WERI-Rb-1 (cell line): ENCODE measurements at regions not wholly inside any gene's neighbourhood (a gene's known extent, or its start where the extent isn't known, plus 50 kb on each side); places are given as distances from the start of the nearest gene placed in this dataset.

Experiments
- DNase-seq: peaks from one replicate; pipeline ENCODE4 v3.0.0-alpha.2; 2020
- H3K27ac ChIP-seq: fragments of 250-450 bp; sonication (Bioruptor Pico); 2 replicates; pipeline ENCODE4 v1.5.1; 2020; ENCODE audit warnings: mild to moderate bottlenecking, moderate library complexity
- H3K27me3 ChIP-seq: fragments of 250-450 bp; sonication (Bioruptor Pico); 2 replicates; pipeline ENCODE4 v1.5.1; 2021; ENCODE audit warnings: mild to moderate bottlenecking, low read depth, moderate library complexity; ENCODE audit not compliant: insufficient read depth, severe bottlenecking
- H3K36me3 ChIP-seq: fragments of 250-450 bp; sonication (Bioruptor Pico); 2 replicates; pipeline ENCODE4 v1.5.1; 2020; ENCODE audit warnings: mild to moderate bottlenecking, moderate library complexity
- H3K4me3 ChIP-seq: 2 replicates; pipeline ENCODE4 v1.5.1; 2011; ENCODE audit warnings: low read depth, mild to moderate bottlenecking, control low read depth, low read length
- H3K9me3 ChIP-seq: fragments of 250-450 bp; sonication (Bioruptor Pico); 2 replicates; pipeline ENCODE4 v1.5.1; 2021; ENCODE audit warnings: mild to moderate bottlenecking, moderate library complexity; ENCODE audit not compliant: severe bottlenecking
- CTCF ChIP-seq: IDR thresholded peaks from 2 replicates; pipeline ENCODE4 v1.5.1; 2011; ENCODE audit warnings: low read depth, mild to moderate bottlenecking, control low read depth, inconsistent platforms, low read length

- no peak for DNase-seq
- Histone ChIP-seq H3K9me3 (no peaks in the 10 kb centered on the region), H3K27ac (no peak overlapping the region), H3K27me3 (no peaks in the 10 kb centered on the region), H3K4me3 (no peak overlapping the region), H3K36me3 (no peaks in the 10 kb centered on the region)
- 0 out of 2 replicates have a peak, but pooled peaks have one; percentile 15 for TF ChIP-seq CTCF
Observed at GRCh38 chr2:6452702-6453481, 412.8 kb downstream of the CMPK2 start.

- H3K27ac ChIP-seq, result no peak overlapping the region
- peaks cover 6% of the 10 kb centered on the region for H3K9me3 ChIP-seq
- no peaks in the 10 kb centered on the region for H3K36me3 ChIP-seq
- no peaks in the 10 kb centered on the region for H3K27me3 ChIP-seq
- TF ChIP-seq CTCF, result no peak
- DNase-seq, result no peak
- no peak overlapping the region for H3K4me3 ChIP-seq
Observed at GRCh38 chr2:6454286-6454990, 411.3 kb downstream of the CMPK2 start.

GRCh38 chr2:6459138-6459537, 406.6 kb downstream of the CMPK2 start:
- Histone ChIP-seq H3K9me3 (peaks cover 6% of the 10 kb centered on the region), H3K4me3 (no peak overlapping the region), H3K36me3 (no peaks in the 10 kb centered on the region), H3K27ac (no peak overlapping the region), H3K27me3 (no peaks in the 10 kb centered on the region)
- no peak for DNase-seq
- no peak for TF ChIP-seq CTCF

- no peaks in the 10 kb centered on the region for H3K36me3 ChIP-seq
- no peak overlapping the region for H3K27ac ChIP-seq
- H3K4me3 ChIP-seq, result no peak overlapping the region
- no peak for DNase-seq
- no peak for TF ChIP-seq CTCF
- no peaks in the 10 kb centered on the region for H3K27me3 ChIP-seq
- peaks cover 11% of the 10 kb centered on the region for H3K9me3 ChIP-seq
Observed at GRCh38 chr2:6470518-6470917, 395.2 kb downstream of the CMPK2 start.

GRCh38 chr2:6471419-6471818, 394.3 kb downstream of the CMPK2 start:
- Histone ChIP-seq H3K4me3 (no peak overlapping the region), H3K27me3 (no peaks in the 10 kb centered on the region), H3K27ac (no peak overlapping the region), H3K36me3 (no peaks in the 10 kb centered on the region), H3K9me3 (peaks cover 11% of the 10 kb centered on the region)
- no peak for DNase-seq
- no peak for TF ChIP-seq CTCF
